Prostate gland (tissue), 2 donors: ENCODE measurements at regions not wholly inside any gene's neighbourhood (a gene's known extent, or its start where the extent isn't known, plus 50 kb on each side); places are given as distances from the start of the nearest gene placed in this dataset.

ENCODE experiments used
- CTCF ChIP-seq, 4 experiments: fragments of 200-600 bp in 2 of 4; fragments of 450-650 bp in 2 of 4; sonication (generic) in 2 of 4; IDR thresholded peaks; 1 replicate in 3 of 4; 2 replicates in 1 of 4; pipeline ENCODE4 v1.5.1; 2016 to 2019; ENCODE audit warnings: antibody characterized with exemption in 4 of 4, mild to moderate bottlenecking in 2 of 4, moderate library complexity in 2 of 4
- POLR2A ChIP-seq: fragments of 450-650 bp; IDR thresholded peaks from one replicate; pipeline ENCODE4 v1.6.1; 2016; ENCODE audit warnings: antibody characterized with exemption, mild to moderate bottlenecking
- POLR2AphosphoS5 ChIP-seq: sonication (generic); formaldehyde crosslinking; IDR thresholded peaks from one replicate; pipeline ENCODE4 v1.6.1; 2017; ENCODE audit warnings: antibody characterized with exemption

GRCh38 chr6:9388596-9388995 is 953.3 kb upstream of the SLC35B3 start:
- TF ChIP-seq POLR2A (no peak), CTCF (IDR thresholded peaks at IDR 0.05) (no peak), POLR2AphosphoS5 (no peak)
